ENCODE measurements at regions not wholly inside any gene's neighbourhood (a gene's known extent, or its start where the extent isn't known, plus 50 kb on each side); places are given as distances from the start of the nearest gene placed in this dataset.

DNA sequence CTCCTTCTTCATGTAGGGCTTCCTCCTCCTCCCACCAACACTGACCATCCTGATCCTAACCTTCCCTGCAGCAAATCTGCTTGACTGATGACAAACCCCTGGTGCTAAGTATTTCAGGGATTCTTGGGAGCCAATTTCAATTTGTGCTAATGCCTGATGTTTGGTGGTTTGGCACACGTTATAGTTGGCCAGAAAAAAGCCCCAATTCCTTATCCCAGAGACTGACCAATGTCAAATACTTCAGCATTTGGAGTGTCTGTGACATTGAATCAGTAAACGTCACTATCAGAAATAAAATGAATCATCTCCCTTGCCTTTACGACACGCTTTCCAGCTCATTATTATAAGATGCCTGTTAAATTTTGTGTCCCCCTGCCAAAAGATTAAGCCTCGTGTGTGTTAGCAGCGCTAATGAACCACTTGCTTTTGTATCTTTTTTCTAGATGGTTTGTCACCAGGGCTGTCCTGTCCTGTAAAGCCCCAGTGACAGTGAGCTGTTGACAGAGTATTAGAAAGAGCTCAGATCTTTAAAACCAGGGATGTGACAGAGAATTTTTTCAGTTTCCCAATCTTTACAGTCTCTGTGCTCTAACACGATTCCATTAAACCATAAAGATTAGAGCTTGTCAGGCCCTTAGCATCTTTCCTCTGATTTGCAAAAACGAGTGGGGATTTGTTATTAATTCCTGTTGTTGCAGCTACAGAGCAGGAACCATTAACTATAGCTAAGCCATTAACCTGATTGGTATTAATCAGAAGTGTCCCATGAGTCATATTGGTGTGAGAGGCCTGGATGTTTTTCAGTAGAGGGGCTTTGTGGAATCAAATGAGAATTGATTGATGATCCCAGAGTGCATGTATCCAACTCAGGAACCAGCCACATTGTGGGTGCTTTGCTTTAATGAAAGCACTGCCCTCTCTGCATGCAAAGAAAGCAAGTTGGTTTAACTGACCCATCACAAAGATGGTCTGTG is 665.1 kb upstream of the PLXNA2 start:
- Mint-ChIP-seq H3K4me1 (no peaks in the 10 kb centered on the region), H3K9me3 (peaks cover 2% of the 10 kb centered on the region), H3K4me3 (no peak overlapping the region), H3K36me3 (ENCODE audit: low read depth) (no peaks in the 10 kb centered on the region), H3K27me3 (ENCODE audit: insufficient read depth) (no peaks in the 10 kb centered on the region), H3K27ac (no peak overlapping the region)
- Histone ChIP-seq H3K27ac (ENCODE audit: low read depth, low read length) (no peak overlapping the region), H3K36me3 (ENCODE audit: control insufficient read depth, insufficient read depth, low read length) (no peaks in the 10 kb centered on the region), H3K4me1 (ENCODE audit: control insufficient read depth, insufficient read depth, low read length) (no peaks in the 10 kb centered on the region), H3K9me3 (ENCODE audit: control insufficient read depth, low read length) (peaks cover 5% of the 10 kb centered on the region), H3K9ac (ENCODE audit: extremely low read depth, low read length, poor library complexity, severe bottlenecking) (no peak overlapping the region), H3K27me3 (ENCODE audit: control insufficient read depth, insufficient read depth, low read length, poor library complexity, severe bottlenecking) (no peaks in the 10 kb centered on the region), H3K4me3 (ENCODE audit: low read length) (no peak overlapping the region)
- TF ChIP-seq, protein P1, sequence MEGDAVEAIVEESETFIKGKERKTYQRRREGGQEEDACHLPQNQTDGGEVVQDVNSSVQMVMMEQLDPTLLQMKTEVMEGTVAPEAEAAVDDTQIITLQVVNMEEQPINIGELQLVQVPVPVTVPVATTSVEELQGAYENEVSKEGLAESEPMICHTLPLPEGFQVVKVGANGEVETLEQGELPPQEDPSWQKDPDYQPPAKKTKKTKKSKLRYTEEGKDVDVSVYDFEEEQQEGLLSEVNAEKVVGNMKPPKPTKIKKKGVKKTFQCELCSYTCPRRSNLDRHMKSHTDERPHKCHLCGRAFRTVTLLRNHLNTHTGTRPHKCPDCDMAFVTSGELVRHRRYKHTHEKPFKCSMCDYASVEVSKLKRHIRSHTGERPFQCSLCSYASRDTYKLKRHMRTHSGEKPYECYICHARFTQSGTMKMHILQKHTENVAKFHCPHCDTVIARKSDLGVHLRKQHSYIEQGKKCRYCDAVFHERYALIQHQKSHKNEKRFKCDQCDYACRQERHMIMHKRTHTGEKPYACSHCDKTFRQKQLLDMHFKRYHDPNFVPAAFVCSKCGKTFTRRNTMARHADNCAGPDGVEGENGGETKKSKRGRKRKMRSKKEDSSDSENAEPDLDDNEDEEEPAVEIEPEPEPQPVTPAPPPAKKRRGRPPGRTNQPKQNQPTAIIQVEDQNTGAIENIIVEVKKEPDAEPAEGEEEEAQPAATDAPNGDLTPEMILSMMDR (conservative IDR thresholded peaks at IDR 0.05) = no peak
- 89 to 90% methylated on average over 6 to 8 of the region's 8 CpGs for WGBS, 2 experiments (ENCODE audit: insufficient coverage in 1 of 2, insufficient read length in 1 of 2)
- DNase-seq = no peak

DNA sequence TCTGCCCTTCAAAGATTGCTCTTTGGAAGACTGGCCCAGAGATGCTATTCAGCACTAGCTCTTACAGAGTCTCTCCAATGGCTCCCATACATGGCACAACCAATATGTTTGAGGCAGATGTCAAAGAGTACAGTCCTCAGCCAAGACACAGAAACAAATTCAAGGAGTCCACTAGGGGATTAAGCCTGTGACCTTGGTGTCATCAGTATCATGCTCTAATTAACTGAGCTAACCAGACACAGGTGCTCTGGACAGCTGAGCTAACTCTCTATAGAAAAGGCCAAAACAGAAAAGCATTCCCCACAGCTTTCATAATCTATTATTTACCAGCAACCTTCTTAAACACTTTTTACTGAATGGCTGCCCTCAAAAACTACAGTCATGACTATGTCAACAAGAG is 666.0 kb upstream of the PLXNA2 start:
- Mint-ChIP-seq H3K36me3 (ENCODE audit: low read depth) (no peaks in the 10 kb centered on the region), H3K27me3 (ENCODE audit: insufficient read depth) (no peaks in the 10 kb centered on the region)
- no peaks in the 10 kb centered on the region for H3K27me3 ChIP-seq (ENCODE audit: control insufficient read depth, insufficient read depth, low read length, poor library complexity, severe bottlenecking)

DNA sequence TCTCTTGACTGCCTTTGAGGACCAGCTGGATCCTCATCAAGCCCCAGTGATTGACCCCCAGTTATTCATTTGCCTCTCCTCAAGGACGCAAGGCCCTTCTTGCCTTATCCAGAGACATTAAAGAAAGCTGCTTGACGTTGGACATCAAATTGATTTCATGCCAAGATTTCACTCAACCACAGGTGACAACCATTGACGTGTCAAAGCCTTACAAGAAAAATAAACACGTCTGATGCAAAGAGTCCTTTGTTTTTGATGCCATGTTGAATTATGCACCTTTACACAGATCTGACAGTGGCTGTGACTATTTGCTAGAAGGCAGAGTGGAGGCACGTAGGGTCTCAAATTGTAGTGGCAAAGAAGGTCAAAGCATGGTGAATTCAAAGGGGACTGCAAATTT is 666.2 kb upstream of the CAMK1G start:
- no peak overlapping the region for H3K4me3 ChIP-seq (ENCODE audit: low read length)
- Mint-ChIP-seq H3K9me3 (peaks cover 5% of the 10 kb centered on the region), H3K4me3 (no peak overlapping the region), H3K27me3 (ENCODE audit: insufficient read depth) (no peaks in the 10 kb centered on the region), H3K36me3 (ENCODE audit: low read depth) (no peaks in the 10 kb centered on the region), H3K27ac (no peak overlapping the region), H3K4me1 (peaks cover 7% of the 10 kb centered on the region)
- no peaks in the 10 kb centered on the region for H3K4me1 ChIP-seq (ENCODE audit: control insufficient read depth, insufficient read depth, low read length)
- H3K36me3 ChIP-seq (ENCODE audit: control insufficient read depth, insufficient read depth, low read length) = no peaks in the 10 kb centered on the region
- H3K27ac ChIP-seq (ENCODE audit: low read depth, low read length) = no peak overlapping the region
- no peaks in the 10 kb centered on the region for H3K27me3 ChIP-seq (ENCODE audit: control insufficient read depth, insufficient read depth, low read length, poor library complexity, severe bottlenecking)
- no peak overlapping the region for H3K9ac ChIP-seq (ENCODE audit: extremely low read depth, low read length, poor library complexity, severe bottlenecking)
- TF ChIP-seq, protein P1 (conservative IDR thresholded peaks at IDR 0.05) = no peak
- H3K9me3 ChIP-seq (ENCODE audit: control insufficient read depth, low read length) = peaks cover 5% of the 10 kb centered on the region
- 90 to 94% methylated on average over 5 of the region's 5 CpGs for WGBS, 2 experiments (ENCODE audit: insufficient coverage in 1 of 2, insufficient read length in 1 of 2)
- no peak for DNase-seq

More for the DNA sequence above, 666.0 kb upstream of the PLXNA2 start:
- Histone ChIP-seq H3K4me3 (ENCODE audit: low read length) (no peak overlapping the region), H3K9ac (ENCODE audit: extremely low read depth, low read length, poor library complexity, severe bottlenecking) (no peak overlapping the region), H3K27ac (ENCODE audit: low read depth, low read length) (no peak overlapping the region), H3K36me3 (ENCODE audit: control insufficient read depth, insufficient read depth, low read length) (no peaks in the 10 kb centered on the region), H3K4me1 (ENCODE audit: control insufficient read depth, insufficient read depth, low read length) (no peaks in the 10 kb centered on the region), H3K9me3 (ENCODE audit: control insufficient read depth, low read length) (peaks cover 5% of the 10 kb centered on the region)
- no peaks in the 10 kb centered on the region for H3K4me1 Mint-ChIP-seq
- no peak overlapping the region for H3K27ac Mint-ChIP-seq
- TF ChIP-seq, protein P1 (conservative IDR thresholded peaks at IDR 0.05) = no peak
- no peak overlapping the region for H3K4me3 Mint-ChIP-seq
- peaks cover 2% of the 10 kb centered on the region for H3K9me3 Mint-ChIP-seq
- DNase-seq = no peak

Measured in endodermal cell (in vitro differentiated cells).